ENCODE measurements at regions not wholly inside any gene's neighbourhood (a gene's known extent, or its start where the extent isn't known, plus 50 kb on each side); places are given as distances from the start of the nearest gene placed in this dataset.
A peak's percentile ranks its signal among the peaks of the same experiment; 100 is the strongest.
"Not testable (repeated sequence)": the region's sequence is repeated elsewhere in the genome, so short reads cannot be mapped to it uniquely, and the experiment has no call there.

GRCh38 chr3:157856078-157856939 is 249.9 kb downstream of the SHOX2 start:
- peak; percentile 84 for DNase-seq

- DNase-seq: not testable (repeated sequence)
These were observed 260.4 kb downstream of the SHOX2 start for GRCh38 chr3:157845839-157846238.

- DNase-seq: no peak
These were observed 261.2 kb downstream of the SHOX2 start for GRCh38 chr3:157844800-157845565.

- no peak for DNase-seq
These were observed 262.0 kb downstream of the SHOX2 start for GRCh38 chr3:157844216-157844615.

GRCh38 chr3:157841029-157841428 is 265.2 kb downstream of the SHOX2 start:
- DNase-seq: no peak

GRCh38 chr3:157840564-157840963 is 265.7 kb downstream of the SHOX2 start:
- DNase-seq: no peak

GRCh38 chr3:157838457-157838856 is 267.8 kb downstream of the SHOX2 start:
- no peak for DNase-seq

GRCh38 chr3:157837336-157837735 is 268.9 kb downstream of the SHOX2 start:
- no peak for DNase-seq

GRCh38 chr3:157836022-157836421 is 270.2 kb downstream of the SHOX2 start:
- no peak for DNase-seq

- DNase-seq: no peak
These were observed 273.6 kb downstream of the SHOX2 start for GRCh38 chr3:157832588-157832987.

- no peak for DNase-seq
These were observed 275.5 kb downstream of the SHOX2 start for GRCh38 chr3:157830556-157831236.

- no peak for DNase-seq
These were observed 276.4 kb downstream of the SHOX2 start for GRCh38 chr3:157829786-157830185.

GRCh38 chr3:157824281-157824680 is 281.9 kb downstream of the SHOX2 start:
- DNase-seq: no peak

- DNase-seq: no peak
These were observed 283.2 kb downstream of the SHOX2 start for GRCh38 chr3:157823050-157823449.

- DNase-seq: no peak
These were observed 286.1 kb downstream of the SHOX2 start for GRCh38 chr3:157820157-157820517.

- DNase-seq: no peak
These were observed 286.7 kb downstream of the SHOX2 start for GRCh38 chr3:157819270-157820156.

GRCh38 chr3:157816896-157817295 is 289.3 kb downstream of the SHOX2 start:
- no peak for DNase-seq

- DNase-seq: no peak
These were observed 289.9 kb downstream of the SHOX2 start for GRCh38 chr3:157816296-157816695.

GRCh38 chr3:157815739-157816138 is 290.5 kb downstream of the SHOX2 start:
- DNase-seq: no peak

GRCh38 chr3:157810924-157811718 is 295.1 kb downstream of the SHOX2 start:
- DNase-seq: no peak

- DNase-seq: no peak
These were observed 298.9 kb downstream of the SHOX2 start for GRCh38 chr3:157807280-157807679.

- DNase-seq: no peak
These were observed 300.7 kb downstream of the SHOX2 start for GRCh38 chr3:157805538-157805937.

All from NCI-H2029 treated with DMSO at 0.1 percent for 48 hours (cell line).